NCI-H2196 (cell line): ENCODE measurements at regions not wholly inside any gene's neighbourhood (a gene's known extent, or its start where the extent isn't known, plus 50 kb on each side); places are given as distances from the start of the nearest gene placed in this dataset.
"Not testable (repeated sequence)": the region's sequence is repeated elsewhere in the genome, so short reads cannot be mapped to it uniquely, and the experiment has no call there.

ENCODE experiments used
- DNase-seq: peaks from one replicate; lab custom pipeline; 2025; ENCODE audit not compliant: unreplicated experiment; lab: John Stamatoyannopoulos, UW

DNA sequence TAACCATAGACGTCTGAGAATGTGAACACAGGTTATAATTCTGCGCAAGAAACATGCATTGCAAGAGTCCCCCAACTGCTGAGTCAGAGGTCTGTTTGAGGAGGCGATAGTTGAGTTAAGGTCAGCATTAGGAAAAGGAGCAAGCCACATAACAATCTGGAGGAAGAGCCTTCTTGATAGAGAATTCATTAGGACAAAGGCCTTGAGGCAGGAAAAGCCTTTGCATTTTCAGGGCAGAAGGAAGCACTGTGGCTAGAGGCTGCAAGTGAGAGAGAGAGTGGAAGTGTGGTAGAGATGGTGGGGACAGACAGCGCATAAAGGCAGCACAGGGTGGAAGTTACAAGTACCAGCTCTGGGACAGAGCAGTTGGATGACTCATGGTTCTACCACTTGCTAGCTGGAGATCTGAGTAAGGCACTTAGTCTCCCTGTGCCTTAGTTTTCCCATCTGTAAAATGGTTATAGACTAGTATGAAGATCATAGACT lies 125.8 kb upstream of the LNX1 start:
- no peak for DNase-seq

DNA sequence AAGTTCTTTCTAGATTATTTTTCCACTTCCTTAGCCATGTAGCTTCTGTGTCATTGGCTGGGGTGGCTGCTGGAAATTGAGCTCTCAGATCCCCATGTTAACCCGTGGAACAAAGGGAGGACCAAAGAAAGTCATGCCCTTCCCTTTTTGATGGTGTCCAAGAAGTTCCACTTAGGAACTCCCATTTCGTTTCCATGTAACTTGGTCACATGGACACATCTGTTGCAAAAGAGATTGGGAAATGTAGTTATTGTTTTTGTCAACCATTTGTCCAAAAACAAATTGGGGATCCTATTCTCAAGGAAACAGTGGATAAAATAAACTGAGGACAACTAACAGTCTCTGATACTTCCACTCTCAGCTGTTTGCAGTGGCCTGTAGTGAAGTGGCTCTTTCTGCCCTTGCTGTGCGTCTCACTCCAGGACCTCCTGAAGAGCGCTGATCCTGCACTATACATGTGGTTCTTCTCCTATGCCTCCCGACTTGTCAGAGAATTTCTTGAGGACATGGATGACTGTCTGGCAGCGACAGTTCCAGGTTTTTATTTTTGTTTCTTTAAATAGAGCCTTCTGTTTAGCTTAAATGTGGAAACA lies 125.3 kb upstream of the LNX1 start:
- no peak for DNase-seq

DNA sequence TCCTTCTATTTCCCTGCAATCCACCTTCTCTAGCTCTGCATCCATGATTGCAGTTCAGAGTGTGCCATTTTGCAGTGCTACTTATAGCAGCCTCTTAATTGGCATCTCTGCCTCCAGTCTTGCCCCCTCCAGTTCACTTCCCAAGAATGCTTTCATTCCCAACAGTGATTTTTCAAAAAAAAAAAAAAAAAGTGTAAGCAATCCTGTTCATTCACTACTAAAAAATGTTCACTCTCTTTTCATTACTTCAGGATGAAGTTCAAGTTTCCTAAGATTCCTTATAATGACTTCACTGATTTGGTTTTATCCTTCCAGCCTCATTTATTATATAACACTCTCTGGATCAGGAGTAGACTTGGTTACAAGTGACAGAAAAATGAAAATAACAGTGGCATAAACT lies 124.7 kb upstream of the LNX1 start:
- DNase-seq: no peak

GRCh38 chr4:53714236-53715140 lies 123.2 kb upstream of the LNX1 start:
- no peak for DNase-seq

DNA sequence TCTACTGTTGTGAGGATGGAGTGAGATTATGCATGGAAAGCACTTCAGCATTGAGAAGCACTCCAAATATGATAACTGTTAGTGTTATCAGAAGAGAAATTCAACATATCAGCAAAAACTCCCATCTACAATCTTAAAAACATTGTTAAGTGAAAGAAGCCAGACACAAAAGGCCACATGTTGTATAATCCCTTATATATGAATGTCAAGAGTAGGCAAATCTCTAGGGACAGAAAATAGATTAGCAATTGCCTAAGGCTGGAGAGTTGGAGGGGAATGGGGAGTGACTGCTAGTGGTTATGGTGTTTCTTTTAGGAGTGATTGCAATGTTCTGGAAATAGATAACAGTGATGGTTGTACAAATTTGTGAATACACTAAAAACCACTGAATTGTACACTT lies 122.5 kb upstream of the LNX1 start:
- no peak for DNase-seq

DNA sequence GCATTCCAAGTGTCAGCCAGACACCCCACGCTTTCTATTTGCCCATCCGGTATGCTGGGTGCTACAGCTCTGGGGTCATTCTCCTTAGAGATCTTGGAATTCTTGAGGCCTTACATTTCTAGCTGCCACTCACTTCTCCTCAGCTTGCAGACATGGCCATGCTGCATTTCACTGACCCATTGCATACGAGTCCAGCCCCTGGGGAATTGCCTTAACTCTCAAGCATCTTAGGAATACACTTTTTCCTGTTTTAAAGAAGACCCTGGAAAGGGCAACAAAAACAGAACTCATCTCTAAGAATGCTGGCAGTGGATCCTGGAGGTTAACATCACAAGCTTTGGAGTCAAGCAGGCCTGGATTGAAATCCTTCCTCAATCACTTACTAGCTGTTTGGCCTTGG lies 122.0 kb upstream of the LNX1 start:
- no peak for DNase-seq

- DNase-seq: no peak
Measured at GRCh38 chr4:53712408-53713020, 121.2 kb upstream of the LNX1 start.

- no peak for DNase-seq
Measured at GRCh38 chr4:53711926-53712325, 120.6 kb upstream of the LNX1 start.

- DNase-seq: no peak
Measured at GRCh38 chr4:53709693-53710092, 118.4 kb upstream of the LNX1 start.

- no peak for DNase-seq
Measured at GRCh38 chr4:53707491-53707890, 116.2 kb upstream of the LNX1 start.

GRCh38 chr4:53706422-53707032 lies 115.2 kb upstream of the LNX1 start:
- peak; percentile 2 for DNase-seq

GRCh38 chr4:53705972-53706371 lies 114.7 kb upstream of the LNX1 start:
- DNase-seq: no peak

DNA sequence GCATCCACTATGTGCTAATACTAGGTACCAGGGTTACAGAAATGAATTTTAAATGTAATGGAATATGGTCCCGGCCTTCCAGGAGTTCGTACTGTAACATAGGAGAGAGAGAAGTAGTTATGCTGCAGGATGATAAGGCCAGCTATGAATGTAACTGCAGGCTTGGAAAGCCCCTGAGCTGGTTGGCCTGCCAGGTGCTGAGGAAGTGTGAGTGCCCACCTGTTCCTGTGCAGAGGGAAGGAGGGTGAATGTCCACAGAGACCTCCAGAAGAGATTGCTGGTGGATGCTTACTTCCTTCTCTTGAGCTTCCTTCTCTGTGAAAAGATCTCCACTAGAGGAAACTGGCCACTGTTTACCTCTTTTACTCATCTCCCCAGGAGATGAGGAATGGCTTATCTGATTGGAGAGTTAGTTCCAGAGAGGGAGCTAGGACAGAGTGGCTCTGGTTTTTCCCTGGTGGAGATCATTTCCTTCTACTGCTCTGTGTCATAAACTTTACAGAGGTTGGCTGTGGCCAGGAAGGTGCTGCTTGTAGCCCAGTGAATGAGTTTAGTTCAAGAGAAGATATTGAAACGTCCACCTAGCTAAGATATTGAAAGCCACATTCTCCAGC lies 114.0 kb upstream of the LNX1 start:
- no peak for DNase-seq

GRCh38 chr4:53704329-53704728 lies 113.0 kb upstream of the LNX1 start:
- DNase-seq: no peak

DNA sequence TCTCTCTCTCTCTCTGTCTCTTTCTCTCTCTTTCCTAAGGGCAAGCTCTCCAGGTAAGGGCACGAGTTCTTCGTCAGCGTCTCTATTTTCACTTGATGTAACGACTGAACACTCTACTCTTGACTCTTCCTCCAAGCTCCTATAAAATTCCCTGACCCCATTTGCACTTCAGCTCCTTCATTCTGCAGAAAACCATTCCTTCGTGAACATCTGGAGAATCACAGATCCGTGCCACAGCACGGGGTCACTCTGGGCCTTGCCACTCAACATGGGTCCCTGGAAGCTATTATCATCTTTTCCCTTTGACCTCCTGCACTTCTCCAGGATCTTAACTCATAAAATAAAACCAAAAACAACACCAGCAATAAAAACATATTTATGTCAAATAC lies 112.0 kb upstream of the LNX1 start:
- no peak for DNase-seq

GRCh38 chr4:53702334-53703266 lies 111.3 kb upstream of the LNX1 start:
- peak; percentile 41 for DNase-seq

- not testable (repeated sequence) for DNase-seq
Measured at GRCh38 chr4:53701260-53701659, 110.0 kb upstream of the LNX1 start.

DNA sequence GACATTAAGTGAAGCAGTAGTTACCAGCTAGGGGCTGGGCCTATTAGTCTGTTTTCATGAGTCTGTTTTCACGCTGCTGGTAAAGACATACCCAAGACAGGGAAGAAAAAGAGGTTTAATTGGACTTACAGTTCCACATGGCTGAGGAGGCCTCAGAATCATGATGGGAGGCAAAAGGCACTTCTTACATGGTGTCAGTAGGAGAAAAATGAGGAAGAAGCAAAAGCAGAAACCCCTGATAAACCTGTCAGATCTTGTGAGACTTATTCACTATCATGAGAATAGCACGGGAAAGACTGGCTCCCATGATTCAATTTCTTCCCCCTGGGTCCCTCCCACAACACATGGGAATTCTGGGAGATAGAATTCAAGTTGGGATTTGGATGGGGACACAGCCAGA lies 108.0 kb upstream of the LNX1 start:
- DNase-seq: not testable (repeated sequence)

GRCh38 chr4:53697016-53697685 lies 105.9 kb upstream of the LNX1 start:
- no peak for DNase-seq
